ENCODE measurements at regions not wholly inside any gene's neighbourhood (a gene's known extent, or its start where the extent isn't known, plus 50 kb on each side); places are given as distances from the start of the nearest gene placed in this dataset.

DNA sequence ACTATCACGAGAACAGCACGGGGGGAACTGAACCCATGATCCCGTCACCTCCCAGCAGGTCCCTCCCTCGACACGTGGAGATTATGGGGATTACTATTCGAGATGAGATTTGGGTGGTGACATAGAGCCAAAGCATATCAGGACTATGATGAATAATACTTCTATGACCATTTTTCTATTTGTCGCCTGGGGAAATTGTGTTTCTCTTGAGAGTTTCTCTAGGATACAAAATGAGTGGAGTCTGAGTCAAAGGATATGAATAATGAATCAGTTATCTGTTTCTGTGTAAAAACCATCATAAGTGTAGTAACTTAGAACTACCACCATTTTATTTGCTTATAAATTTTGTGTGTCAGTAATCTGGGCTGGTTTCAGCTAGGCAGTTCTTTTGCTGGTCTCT is 533.0 kb upstream of the ARX start:
- DNase-seq (ENCODE audit: low read depth) = no peak
- TF ChIP-seq, protein P1, sequence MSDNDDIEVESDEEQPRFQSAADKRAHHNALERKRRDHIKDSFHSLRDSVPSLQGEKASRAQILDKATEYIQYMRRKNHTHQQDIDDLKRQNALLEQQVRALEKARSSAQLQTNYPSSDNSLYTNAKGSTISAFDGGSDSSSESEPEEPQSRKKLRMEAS (IDR thresholded peaks at IDR 0.05; ENCODE audit: low read depth, low read length) = no peak

DNA sequence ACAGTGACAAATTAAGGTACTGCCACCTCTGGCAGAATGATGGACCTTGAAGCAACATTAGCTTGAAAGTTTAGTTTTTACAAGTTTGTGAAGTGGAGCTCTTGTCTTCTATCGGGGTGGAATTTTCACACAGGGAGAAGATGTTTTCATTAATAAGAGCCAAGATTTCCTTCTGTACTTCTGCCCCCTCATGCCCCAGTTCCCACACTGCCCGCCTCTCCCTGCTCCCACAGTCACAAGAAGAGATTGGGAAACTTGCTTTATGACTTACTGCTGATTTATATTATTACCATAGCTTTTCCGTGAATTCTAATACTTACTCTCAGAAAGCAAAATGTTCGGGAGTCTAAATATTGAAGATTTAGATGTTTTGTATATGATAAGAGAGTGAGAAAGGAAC is 539.8 kb upstream of the ARX start:
- no peak overlapping the region for H3K4me3 ChIP-seq (ENCODE audit: low read depth, low read length)
- TF ChIP-seq POLR2A (IDR thresholded peaks at IDR 0.05; ENCODE audit: extremely low read depth, insufficient read length) (no peak), MYC (IDR thresholded peaks at IDR 0.05; ENCODE audit: low read depth, low read length) (no peak)
- TF ChIP-seq, protein P2, sequence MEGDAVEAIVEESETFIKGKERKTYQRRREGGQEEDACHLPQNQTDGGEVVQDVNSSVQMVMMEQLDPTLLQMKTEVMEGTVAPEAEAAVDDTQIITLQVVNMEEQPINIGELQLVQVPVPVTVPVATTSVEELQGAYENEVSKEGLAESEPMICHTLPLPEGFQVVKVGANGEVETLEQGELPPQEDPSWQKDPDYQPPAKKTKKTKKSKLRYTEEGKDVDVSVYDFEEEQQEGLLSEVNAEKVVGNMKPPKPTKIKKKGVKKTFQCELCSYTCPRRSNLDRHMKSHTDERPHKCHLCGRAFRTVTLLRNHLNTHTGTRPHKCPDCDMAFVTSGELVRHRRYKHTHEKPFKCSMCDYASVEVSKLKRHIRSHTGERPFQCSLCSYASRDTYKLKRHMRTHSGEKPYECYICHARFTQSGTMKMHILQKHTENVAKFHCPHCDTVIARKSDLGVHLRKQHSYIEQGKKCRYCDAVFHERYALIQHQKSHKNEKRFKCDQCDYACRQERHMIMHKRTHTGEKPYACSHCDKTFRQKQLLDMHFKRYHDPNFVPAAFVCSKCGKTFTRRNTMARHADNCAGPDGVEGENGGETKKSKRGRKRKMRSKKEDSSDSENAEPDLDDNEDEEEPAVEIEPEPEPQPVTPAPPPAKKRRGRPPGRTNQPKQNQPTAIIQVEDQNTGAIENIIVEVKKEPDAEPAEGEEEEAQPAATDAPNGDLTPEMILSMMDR (IDR thresholded peaks at IDR 0.05; ENCODE audit: low read depth, low read length) = no peak
- TF ChIP-seq, protein P1 (IDR thresholded peaks at IDR 0.05; ENCODE audit: low read depth, low read length) = no peak
- DNase-seq (ENCODE audit: low read depth) = no peak

More for the DNA sequence above, 533.0 kb upstream of the ARX start:
- H3K4me3 ChIP-seq (ENCODE audit: low read depth, low read length) = no peak overlapping the region

DNA sequence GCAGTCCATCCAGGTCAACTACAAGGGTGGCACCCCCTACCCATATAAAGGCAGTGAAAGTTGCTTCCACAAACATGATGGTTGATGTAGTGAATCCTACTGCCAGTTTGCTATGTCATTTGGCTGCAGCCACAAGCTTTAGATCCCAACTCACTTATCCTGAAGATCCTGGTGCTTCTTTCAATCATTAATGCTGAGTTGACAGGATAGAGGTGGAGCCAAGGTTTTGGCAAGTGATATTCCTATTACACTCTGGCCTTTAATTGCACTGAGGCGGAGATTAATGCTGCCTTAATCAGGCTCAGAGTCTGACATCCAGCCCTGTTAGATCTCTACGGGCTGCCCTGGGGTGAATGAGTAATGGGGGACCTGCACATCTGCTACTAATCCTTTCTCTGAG is 542.4 kb upstream of the ARX start:
- TF ChIP-seq MYC (IDR thresholded peaks at IDR 0.05; ENCODE audit: low read depth, low read length) (no peak), POLR2A (IDR thresholded peaks at IDR 0.05; ENCODE audit: extremely low read depth, insufficient read length) (no peak)
- TF ChIP-seq, protein P1 (IDR thresholded peaks at IDR 0.05; ENCODE audit: low read depth, low read length) = no peak
- TF ChIP-seq, protein P2 (IDR thresholded peaks at IDR 0.05; ENCODE audit: low read depth, low read length) = no peak
- DNase-seq (ENCODE audit: low read depth) = no peak
- no peak overlapping the region for H3K4me3 ChIP-seq (ENCODE audit: low read depth, low read length)

DNA sequence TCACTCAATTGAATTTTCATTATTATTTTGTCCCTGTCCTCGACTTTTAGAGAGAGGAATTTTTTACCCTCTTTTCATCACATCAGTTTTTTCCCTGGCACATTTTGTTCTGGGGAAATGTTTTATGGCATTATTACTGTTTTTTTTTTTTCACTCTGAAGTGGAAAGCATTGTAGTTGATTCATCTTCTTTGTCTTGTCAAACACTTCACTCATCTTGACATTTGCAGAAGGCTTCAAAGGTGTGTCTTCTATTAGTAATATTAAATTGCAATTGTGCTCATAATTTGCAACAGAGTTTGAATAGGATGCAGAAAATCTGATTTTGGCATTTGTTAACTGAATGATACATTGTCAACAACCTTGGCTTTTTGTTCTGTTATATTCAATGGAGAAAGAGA is 545.4 kb upstream of the ARX start:
- no peak for DNase-seq (ENCODE audit: low read depth)

DNA sequence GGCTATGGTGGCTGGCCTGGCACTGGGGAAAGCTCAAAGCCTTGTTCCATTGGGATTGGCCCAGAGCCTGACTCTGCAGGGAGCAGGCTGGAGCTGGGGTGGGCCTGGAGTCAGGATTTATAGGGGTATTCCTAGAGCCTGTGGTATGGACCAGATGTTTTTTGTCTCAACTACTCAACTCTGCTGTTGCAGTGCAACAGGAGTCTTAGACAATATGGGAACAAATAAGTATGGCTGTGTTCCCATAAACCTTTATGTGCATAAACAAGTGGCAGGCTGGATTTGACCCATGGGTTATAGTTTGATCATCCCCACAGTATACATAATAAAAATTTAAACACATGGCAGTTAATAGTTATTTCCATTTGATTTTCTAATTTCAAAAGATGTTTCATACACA is 557.9 kb upstream of the ARX start:
- TF ChIP-seq, protein P1 (IDR thresholded peaks at IDR 0.05; ENCODE audit: low read depth, low read length) = no peak
- TF ChIP-seq MYC (IDR thresholded peaks at IDR 0.05; ENCODE audit: low read depth, low read length) = no peak
- TF ChIP-seq POLR2A (IDR thresholded peaks at IDR 0.05; ENCODE audit: extremely low read depth, insufficient read length) = no peak
- TF ChIP-seq, protein P2 (IDR thresholded peaks at IDR 0.05; ENCODE audit: low read depth, low read length) = no peak
- no peak for DNase-seq (ENCODE audit: low read depth)
- no peak overlapping the region for H3K4me3 ChIP-seq (ENCODE audit: low read depth, low read length)

More for the DNA sequence above, 545.4 kb upstream of the ARX start:
- H3K4me3 ChIP-seq (ENCODE audit: low read depth, low read length) = no peak overlapping the region
- TF ChIP-seq POLR2A (IDR thresholded peaks at IDR 0.05; ENCODE audit: extremely low read depth, insufficient read length) = no peak
- TF ChIP-seq MYC (IDR thresholded peaks at IDR 0.05; ENCODE audit: low read depth, low read length) = no peak
- TF ChIP-seq, protein P1 (IDR thresholded peaks at IDR 0.05; ENCODE audit: low read depth, low read length) = no peak
- TF ChIP-seq, protein P2 (IDR thresholded peaks at IDR 0.05; ENCODE audit: low read depth, low read length) = no peak

DNA sequence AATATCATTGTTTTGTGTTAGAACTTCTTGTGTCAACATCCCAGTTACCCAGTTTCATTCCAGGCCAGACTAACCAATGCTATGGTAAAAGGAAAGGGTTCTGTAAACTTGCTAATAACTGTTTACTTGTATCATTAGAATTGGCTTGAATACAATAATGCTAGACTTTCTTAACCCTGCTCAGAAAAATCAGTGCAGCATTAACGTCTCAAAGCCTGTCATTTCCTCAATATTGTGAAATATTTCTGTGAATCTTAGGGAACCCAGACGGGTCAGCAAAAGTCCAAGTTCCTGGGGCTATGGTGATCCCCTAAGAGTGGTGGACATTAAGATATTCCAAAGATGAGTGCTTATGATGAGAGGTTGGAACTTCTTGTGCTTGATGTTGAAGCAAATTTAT is 541.2 kb upstream of the MAGEB18 start:
- no peak for DNase-seq (ENCODE audit: low read depth)
- H3K4me3 ChIP-seq (ENCODE audit: low read depth, low read length) = no peak overlapping the region
- TF ChIP-seq, protein P1 (IDR thresholded peaks at IDR 0.05; ENCODE audit: low read depth, low read length) = no peak
- TF ChIP-seq, protein P2 (IDR thresholded peaks at IDR 0.05; ENCODE audit: low read depth, low read length) = no peak
- no peak for TF ChIP-seq MYC (IDR thresholded peaks at IDR 0.05; ENCODE audit: low read depth, low read length)
- TF ChIP-seq POLR2A (IDR thresholded peaks at IDR 0.05; ENCODE audit: extremely low read depth, insufficient read length) = no peak
